Left ventricle myocardium inferior (tissue), 1 donor: ENCODE measurements at regions not wholly inside any gene's neighbourhood (a gene's known extent, or its start where the extent isn't known, plus 50 kb on each side); places are given as distances from the start of the nearest gene placed in this dataset.

Experiments
- DNase-seq: peaks from one replicate; pipeline ENCODE4 v3.0.0-alpha.2; 2020
- H3K27ac ChIP-seq: fragments of 200-600 bp; replicated peaks from 2 replicates; pipeline ENCODE4 v1.8.0; 2021
- H3K27me3 ChIP-seq: fragments of 200-600 bp; 2 replicates; pipeline ENCODE4 v1.8.0; 2021; ENCODE audit warnings: low read depth
- H3K36me3 ChIP-seq: fragments of 200-600 bp; 2 replicates; pipeline ENCODE4 v1.8.0; 2021
- H3K4me1 ChIP-seq: fragments of 200-600 bp; 2 replicates; pipeline ENCODE4 v1.8.0; 2021
- H3K4me3 ChIP-seq: fragments of 200-600 bp; 2 replicates; pipeline ENCODE4 v1.8.0; 2021; ENCODE audit warnings: mild to moderate bottlenecking, moderate library complexity
- H3K9me3 ChIP-seq: fragments of 200-600 bp; replicated peaks from 2 replicates; pipeline ENCODE4 v1.8.0; 2021
- intact Hi-C: fragments of 100-400 bp; cut with micrococcal nuclease; formaldehyde crosslinking; loops from one replicate; pipeline ENCODE4 v1.11.0; 2022
- TF ChIP-seq, protein P1 (sequence below): fragments of 200-600 bp; IDR thresholded peaks from 2 replicates; pipeline ENCODE4 v1.8.0; 2021; ENCODE audit warnings: antibody characterized with exemption, mild to moderate bottlenecking, borderline replicate concordance
- donor health status: DM: no; HTN: yes; CAD: no; lungs with severe emphysema.

DNA sequence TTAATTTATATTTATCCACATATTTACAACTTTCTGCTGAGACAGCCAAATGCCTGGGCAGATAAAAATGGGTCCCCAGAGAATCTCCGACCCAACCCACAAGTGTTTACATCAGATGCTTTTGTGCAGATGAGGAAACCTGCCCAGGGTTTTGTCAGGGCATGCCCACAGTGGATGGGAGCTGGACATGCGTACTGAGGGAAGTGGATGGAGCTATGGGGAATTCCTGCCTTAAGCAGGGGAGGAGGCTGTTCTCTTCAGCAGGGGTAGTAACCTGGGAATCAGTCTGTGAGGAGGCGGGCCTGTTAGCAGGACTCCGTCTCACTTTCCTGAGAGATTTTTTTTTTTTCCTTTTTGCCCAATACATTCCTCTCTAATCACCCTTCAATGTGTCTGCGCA, 122.9 kb downstream of the RFC3 start:
- H3K9me3 ChIP-seq: no peaks in the 10 kb centered on the region
- no peak overlapping the region for H3K4me3 ChIP-seq
- TF ChIP-seq, protein P1, sequence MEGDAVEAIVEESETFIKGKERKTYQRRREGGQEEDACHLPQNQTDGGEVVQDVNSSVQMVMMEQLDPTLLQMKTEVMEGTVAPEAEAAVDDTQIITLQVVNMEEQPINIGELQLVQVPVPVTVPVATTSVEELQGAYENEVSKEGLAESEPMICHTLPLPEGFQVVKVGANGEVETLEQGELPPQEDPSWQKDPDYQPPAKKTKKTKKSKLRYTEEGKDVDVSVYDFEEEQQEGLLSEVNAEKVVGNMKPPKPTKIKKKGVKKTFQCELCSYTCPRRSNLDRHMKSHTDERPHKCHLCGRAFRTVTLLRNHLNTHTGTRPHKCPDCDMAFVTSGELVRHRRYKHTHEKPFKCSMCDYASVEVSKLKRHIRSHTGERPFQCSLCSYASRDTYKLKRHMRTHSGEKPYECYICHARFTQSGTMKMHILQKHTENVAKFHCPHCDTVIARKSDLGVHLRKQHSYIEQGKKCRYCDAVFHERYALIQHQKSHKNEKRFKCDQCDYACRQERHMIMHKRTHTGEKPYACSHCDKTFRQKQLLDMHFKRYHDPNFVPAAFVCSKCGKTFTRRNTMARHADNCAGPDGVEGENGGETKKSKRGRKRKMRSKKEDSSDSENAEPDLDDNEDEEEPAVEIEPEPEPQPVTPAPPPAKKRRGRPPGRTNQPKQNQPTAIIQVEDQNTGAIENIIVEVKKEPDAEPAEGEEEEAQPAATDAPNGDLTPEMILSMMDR: no peak
- peaks cover 8% of the 10 kb centered on the region for H3K4me1 ChIP-seq
- H3K27me3 ChIP-seq: no peaks in the 10 kb centered on the region
- H3K36me3 ChIP-seq: no peaks in the 10 kb centered on the region
- H3K27ac ChIP-seq: no peak overlapping the region
- no peak for DNase-seq
- intact Hi-C loops: no loop called here

DNA sequence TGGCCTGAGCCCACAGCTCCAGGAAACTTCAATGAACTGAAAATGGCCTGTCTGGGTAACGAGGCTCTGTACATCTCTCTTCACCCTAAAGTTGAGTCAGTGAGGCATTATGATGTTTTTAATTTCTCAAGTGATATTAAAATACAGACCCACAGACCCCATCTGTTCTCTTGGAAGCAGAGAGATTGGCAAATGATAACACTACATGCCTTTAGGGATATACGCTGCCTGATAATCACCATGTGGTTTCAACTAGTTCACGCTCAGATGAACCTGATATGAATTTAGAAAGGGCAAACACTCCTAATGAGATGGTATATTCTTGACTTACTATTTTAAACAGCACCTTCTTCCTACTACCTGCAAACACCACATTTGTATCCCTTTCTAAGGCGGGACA, 127.5 kb downstream of the RFC3 start:
- H3K36me3 ChIP-seq: no peaks in the 10 kb centered on the region
- no peak overlapping the region for H3K27ac ChIP-seq
- no peaks in the 10 kb centered on the region for H3K27me3 ChIP-seq
- intact Hi-C loops: no loop called here
- no peak overlapping the region for H3K4me3 ChIP-seq
- H3K9me3 ChIP-seq: no peaks in the 10 kb centered on the region
- DNase-seq: no peak
- TF ChIP-seq, protein P1: no peak
- H3K4me1 ChIP-seq: no peaks in the 10 kb centered on the region

DNA sequence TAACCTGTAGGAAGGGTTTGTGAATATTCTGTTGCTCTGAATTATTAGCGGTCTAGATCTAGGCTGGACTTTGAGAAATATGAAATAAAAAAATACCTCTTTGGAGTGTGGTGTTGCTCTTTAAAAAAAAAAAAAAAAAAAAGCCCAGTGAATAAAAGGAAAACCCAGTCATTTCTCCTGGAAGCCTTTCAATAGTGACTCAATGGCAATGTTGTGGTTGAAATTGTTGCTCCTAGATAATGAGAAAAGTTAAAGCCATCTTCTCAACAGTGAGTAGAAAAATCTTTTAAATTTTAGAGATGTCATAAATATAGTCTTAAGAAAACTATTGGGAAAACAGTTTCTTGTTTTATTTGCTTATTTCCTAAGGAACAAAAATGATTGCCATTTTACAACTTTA, 135.3 kb downstream of the RFC3 start:
- H3K27ac ChIP-seq: peak overlapping the region; percentile 30
- no peak for DNase-seq
- TF ChIP-seq, protein P1: no peak
- no peaks in the 10 kb centered on the region for H3K4me1 ChIP-seq
- no peak overlapping the region for H3K4me3 ChIP-seq
- no peaks in the 10 kb centered on the region for H3K27me3 ChIP-seq
- H3K36me3 ChIP-seq: no peaks in the 10 kb centered on the region
- intact Hi-C loops: no loop called here
- H3K9me3 ChIP-seq: no peaks in the 10 kb centered on the region

DNA sequence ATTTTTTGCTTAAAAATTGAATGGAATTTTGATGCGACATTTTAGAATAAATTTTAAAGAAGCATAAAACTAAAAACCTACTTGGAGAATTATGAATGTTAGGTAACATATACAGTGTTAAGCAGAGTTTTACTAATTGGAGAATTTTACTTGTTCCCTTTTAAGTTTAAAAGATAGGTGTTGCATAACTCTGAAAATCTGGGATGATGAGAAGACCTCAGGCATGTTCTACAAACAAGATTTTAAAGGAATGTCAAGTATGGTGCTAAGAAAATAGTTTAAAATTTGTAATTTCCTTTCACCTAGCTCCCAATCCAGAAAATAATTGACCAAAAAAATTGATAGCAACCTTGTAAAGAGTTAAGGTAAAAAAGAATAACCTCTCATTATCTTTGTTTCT, 135.8 kb downstream of the RFC3 start:
- DNase-seq: no peak
- peak overlapping the region; percentile 30 for H3K27ac ChIP-seq
- intact Hi-C loops: no loop called here
- H3K36me3 ChIP-seq: no peaks in the 10 kb centered on the region
- H3K4me1 ChIP-seq: no peaks in the 10 kb centered on the region
- TF ChIP-seq, protein P1: no peak
- H3K9me3 ChIP-seq: no peaks in the 10 kb centered on the region
- no peak overlapping the region for H3K4me3 ChIP-seq
- H3K27me3 ChIP-seq: no peaks in the 10 kb centered on the region

DNA sequence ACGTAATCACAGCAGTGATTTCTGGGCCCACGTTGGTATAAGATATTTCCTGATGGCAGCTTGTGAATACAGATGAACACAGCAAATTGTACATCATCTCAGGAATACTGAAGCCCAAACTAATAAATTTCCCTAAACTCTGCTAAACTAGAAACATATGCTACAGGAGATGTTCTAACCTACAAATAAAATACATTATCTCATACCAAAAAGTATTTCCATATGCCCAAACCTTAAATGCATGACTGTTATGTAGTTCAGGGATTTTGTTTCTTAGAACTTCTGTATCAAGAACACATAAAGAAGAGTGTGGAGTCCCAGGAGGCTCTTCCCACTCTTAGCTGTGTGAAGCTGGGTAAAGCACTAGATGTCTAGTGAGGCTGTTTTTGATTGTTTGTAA, 138.4 kb downstream of the RFC3 start:
- TF ChIP-seq, protein P1: no peak
- no peak overlapping the region for H3K27ac ChIP-seq
- no peaks in the 10 kb centered on the region for H3K36me3 ChIP-seq
- DNase-seq: no peak
- H3K27me3 ChIP-seq: no peaks in the 10 kb centered on the region
- no peak overlapping the region for H3K4me3 ChIP-seq
- H3K4me1 ChIP-seq: no peaks in the 10 kb centered on the region
- intact Hi-C loops: no loop called here
- no peaks in the 10 kb centered on the region for H3K9me3 ChIP-seq

DNA sequence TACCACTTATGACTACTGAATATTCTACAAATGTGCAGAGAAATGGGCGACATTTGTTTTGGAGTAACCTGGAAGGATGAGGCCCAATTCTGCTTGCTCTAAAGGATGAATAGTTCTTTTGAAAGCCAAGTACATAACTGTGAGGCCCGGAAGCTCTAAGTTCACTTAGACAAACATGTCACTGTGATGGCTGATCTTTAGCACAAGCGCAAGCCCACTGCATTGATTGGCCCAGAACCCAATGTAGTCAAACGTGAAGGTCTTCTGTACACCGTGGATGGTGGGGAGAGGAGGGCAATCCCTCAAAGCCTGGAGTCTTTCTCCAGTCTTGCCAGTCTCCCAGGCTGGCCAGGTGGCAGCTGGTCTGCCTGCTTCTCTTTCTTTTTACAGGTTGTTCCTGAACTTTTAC, 139.6 kb downstream of the RFC3 start:
- Histone ChIP-seq H3K4me3 (no peak overlapping the region), H3K4me1 (no peaks in the 10 kb centered on the region), H3K27ac (no peak overlapping the region), H3K36me3 (no peaks in the 10 kb centered on the region), H3K27me3 (no peaks in the 10 kb centered on the region), H3K9me3 (no peaks in the 10 kb centered on the region)
- intact Hi-C loops: no loop called here
- TF ChIP-seq, protein P1: no peak
- DNase-seq: no peak
